ENCODE measurements at regions not wholly inside any gene's neighbourhood (a gene's known extent, or its start where the extent isn't known, plus 50 kb on each side); places are given as distances from the start of the nearest gene placed in this dataset.

DNA sequence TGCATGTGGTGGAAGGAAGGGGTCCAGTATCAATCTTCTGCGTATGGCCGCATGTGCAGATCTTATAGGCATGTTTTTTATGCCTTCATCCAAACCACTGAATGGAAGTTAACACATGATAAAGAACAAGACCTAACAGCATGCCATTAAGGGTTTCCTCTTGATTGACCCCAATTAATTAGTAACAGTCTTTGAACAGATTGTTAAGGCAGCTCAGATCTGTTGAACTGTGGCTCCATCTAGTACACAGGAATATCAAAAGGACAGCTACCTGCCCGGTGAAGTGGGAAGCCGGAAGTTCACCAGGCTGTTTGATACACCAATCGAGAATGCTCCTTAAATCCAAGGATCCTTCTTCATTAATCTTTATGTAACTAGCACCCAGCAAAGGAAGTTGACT lies 159.9 kb upstream of the ADAMTS16 start:
- DNase-seq: no peak

DNA sequence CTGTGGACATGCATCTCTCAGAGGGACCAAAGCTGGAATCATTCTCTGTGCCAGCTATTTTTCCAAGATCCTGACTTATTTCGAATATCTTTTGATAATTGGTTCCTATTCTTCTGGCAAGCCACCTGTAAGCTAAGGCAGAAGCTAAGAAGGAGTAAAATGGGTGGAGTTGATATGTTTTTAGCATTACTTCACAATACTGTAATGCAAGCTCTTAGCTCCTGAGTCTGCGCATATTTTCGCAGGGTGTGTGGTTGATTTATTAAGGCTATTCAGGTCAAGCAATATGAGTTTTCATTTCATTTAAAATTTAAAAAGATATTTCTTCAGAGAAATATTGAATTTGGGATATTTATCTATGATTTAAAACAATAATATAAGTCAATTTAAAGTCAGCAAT lies 158.5 kb upstream of the ADAMTS16 start:
- no peak for DNase-seq

DNA sequence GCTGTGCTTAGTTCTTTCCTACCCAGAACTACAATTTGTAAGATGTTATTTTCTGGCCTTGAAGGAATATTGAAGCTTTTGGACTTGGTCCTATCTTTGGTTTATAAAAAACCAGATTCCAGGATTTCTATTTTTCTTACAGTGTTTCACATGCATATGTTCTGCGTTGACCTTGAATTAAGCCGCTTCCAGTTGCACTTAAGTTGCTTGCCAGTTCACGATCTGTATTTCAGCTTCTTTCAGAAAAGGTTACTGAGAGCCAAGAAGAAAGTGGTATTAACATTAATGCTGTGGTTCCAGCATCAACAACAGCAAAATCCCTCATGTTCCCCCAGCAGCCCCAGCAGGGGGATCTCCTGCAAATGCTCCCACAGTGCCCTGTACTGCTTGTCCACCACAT lies 156.4 kb upstream of the ADAMTS16 start:
- no peak for DNase-seq

DNA sequence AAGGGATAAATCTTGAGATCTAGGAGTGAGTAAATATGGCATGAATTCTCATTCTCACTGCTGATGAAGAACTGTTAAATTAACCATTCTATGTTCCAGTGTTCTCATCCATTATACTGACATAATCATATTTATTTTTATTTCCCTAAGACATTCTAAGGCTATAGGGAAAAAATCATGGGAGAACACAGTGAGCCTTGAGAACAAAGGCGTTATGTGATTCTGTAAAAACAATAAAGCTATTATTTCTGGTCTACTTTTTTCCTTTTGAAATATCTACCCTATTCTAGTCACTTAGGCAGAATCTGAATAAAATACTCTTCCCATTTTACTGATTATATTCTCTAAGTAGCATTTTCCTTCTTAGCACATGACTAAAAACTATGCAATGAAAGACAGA lies 155.7 kb upstream of the ADAMTS16 start:
- DNase-seq: no peak

DNA sequence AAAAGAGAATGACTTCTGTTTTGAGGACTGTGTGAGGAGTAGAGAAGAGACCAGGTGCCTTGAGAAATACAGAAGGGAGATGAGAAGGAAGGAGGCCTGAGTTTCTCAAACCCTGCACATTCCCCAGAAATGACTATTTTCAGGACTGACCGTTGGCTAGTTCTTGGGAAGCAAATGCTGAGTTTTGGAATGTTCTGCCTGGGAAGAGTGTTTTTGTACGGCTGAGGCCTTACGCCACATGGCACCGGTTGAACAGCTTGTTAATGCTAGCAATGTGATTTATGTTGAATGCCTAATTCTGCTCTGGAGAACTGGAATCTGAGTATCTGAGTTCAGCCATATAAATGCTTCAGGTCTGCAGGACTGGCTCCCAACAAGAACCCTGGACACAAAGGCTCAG lies 152.7 kb upstream of the ADAMTS16 start:
- no peak for DNase-seq

DNA sequence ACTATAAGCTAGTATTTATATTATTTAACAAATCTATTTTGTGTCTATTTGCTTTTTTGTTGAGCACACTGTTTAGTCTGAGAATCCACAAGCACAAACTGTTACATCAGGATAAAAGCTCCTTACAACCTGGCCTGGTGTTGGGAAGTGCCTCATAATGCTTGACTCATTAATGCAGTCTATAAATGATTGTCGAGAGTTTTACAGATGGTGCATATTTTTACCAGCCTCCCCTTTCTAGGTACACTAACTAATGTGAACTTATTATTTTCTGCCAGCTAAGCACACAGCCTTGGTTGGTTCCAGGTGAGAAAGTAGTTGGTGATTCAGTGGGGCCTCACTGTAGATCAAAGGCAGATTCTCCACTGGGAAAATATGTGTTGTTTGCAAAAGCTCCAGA lies 151.0 kb upstream of the ADAMTS16 start:
- no peak for DNase-seq

DNA sequence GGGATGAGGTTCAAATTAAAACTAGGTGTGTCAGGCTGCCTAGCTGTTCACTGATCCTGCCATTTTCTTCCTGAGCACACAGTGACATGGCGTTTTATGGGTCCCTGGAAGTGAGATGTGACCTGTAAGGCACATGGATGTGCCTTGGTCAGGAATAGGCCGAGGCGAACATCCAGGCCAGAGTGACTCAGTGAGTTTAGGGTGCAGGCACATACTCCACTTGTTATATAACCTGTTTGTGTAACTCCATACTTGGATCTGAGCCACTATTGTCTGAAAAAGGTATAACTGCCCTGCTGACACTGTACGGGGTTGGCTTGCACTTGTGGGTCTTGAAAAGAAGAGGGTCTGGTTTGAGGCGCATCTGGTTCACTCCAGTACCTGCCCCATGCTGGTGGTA lies 150.1 kb upstream of the ADAMTS16 start:
- DNase-seq: no peak

DNA sequence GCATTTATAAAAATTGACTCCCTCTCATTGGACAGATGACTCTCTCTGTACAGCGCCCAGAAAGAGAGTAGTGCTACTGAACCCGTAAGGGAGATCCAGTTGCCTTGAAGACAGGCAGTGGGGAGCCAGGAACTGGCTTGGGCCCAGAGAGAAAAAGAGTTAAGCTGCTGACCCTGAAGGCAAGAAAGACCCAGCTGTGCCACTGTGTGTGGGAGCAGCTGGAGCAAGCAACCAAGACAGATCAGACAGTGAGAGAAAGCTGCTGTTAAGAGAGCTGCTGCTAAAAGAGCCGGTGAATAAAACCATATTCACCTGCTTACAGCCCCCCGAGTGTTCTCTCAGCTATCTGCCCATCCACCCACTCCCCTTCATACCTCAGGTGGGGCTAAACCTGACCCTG lies 149.7 kb upstream of the ADAMTS16 start:
- DNase-seq: no peak

DNA sequence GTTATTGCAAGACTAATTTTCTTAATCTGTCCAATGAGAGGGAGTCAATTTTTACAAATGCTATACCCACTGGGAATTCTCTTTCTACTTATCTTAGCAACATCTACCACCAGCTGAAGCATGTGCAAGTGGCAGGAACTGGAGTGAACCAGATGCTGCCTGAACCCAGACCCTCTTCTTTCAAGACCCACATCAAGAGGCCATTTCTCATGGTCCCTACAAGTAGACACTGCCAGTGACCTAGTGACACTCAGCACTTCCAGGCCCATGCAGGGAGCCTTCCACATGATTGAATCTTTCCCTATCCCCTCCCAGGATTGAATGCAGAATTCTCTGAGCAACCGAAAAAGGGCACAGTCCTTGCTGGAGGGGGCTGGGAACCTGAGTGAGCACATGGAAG lies 148.2 kb upstream of the ADAMTS16 start:
- DNase-seq: no peak

DNA sequence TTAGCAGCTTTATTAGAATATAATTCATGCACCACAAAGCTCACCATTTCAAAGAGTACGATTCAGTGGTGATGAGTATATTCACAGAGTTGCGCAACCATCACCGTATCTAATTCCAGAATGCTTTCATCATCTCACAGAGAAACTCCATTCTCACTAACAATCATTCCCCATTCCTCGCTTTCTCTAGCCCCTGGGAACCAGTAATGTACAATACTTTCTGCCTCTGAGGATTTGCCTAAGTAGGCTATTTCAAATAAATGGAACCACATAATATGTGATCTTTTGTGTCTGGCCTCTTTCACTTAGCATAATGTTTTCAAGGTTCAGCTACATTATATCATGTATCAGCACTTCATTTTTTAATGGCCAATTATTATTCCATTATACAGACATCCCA lies 145.1 kb upstream of the ADAMTS16 start:
- DNase-seq: no peak

DNA sequence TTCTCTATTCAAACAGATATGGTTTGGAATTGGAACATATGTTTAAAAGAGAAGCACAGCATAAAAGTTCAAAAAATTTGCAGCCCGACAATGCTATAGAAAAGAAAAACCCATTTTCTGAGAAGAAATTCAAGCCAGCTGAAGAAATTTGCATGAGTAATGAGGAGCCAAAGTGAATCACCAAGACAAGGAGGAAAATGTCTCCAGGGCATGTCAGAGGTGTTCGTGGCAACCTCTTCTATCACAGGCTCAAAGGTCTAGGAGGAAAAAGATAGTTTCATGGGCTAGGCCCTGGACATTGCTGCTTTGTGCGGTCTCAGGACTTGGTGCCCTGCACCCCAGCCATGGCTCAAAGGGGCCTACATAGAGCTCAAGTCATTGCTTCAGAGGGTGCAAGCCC lies 134.8 kb upstream of the ADAMTS16 start:
- DNase-seq: no peak

DNA sequence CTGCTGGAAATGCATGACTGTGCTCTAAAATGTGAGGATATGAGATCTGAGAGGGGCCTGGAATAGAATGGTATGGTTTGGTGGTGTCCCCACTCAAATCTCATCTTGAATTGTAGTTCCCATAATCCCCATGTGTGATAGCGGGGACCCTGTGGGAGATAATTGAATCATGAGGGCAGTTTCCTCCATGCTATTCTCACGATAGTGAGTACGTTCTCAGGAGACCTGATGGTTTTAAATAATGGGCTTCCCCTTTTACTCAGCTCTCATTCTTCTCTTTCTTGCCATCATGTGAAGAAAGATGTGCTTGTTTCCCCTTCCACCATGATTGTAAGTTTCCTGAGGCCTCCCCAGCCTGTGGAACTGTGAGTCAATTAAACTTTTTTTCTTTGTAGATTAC lies 133.6 kb upstream of the ADAMTS16 start:
- DNase-seq: no peak

DNA sequence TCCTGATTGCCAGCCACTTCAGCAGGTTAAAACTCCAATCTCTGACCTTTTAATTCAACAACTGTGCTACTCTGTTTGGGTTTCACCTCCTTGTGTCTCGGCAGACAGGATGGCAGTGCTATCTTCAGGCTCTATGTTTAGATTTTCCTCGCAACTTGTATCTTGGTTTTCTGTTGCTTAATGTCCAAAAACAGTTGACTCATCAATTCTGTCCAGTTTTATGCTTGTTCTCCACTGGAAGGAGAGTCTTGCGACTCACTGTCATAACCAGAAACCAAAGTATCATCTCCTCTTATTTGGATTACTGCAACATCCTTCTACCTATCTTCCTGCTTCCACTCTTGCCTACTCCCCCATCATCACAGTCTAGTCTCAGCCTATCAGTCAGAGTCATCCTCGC lies 130.9 kb upstream of the ADAMTS16 start:
- no peak for DNase-seq

DNA sequence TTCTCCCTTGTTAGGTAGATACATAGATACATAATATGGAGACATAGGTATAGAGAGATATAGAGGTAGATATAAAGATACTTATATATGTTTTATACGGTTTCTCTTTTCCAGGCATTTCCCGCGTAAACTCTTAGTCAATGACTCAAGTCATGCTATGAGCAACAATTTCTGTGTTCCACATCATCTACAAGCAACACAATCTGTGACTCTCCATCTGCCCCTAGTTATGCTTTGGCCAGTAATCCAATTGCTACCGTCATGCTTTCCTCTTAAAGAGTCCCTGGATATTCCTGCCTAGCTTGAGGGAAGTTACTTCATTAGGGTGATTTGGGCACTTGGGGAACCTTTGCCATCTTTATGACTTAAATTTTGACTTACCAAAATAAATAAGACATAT lies 129.0 kb upstream of the ADAMTS16 start:
- no peak for DNase-seq

DNA sequence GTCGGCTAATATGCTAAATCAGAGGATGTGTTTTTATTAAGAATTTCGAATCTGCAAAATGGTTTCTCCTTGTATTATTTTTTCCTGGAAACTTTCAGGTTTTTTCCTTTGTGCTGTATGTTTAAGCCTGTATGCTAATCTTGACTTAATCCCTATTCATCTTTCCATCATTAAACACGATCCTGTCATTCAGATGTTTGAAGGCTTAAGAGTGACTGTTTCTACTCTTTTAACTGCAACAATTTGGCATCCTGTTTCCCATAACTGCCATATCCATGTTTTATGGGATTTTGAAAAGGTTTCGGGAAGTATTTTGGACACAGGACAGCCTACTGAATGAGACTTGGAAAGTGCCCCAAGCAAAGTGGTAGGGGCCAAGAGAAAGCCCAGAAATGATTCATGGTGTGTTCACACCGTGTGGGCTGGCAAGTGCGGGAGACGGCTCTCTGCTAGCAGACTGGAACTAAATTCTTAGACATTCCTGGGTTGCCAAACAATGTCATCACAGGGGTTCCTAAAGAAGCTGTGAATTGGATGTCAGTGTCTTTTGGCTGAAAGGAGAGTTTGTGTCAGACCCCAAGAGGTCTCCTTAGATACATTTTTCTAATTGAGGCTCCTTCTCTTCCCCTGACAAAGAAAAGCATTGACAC lies 125.4 kb upstream of the ADAMTS16 start:
- DNase-seq: no peak

DNA sequence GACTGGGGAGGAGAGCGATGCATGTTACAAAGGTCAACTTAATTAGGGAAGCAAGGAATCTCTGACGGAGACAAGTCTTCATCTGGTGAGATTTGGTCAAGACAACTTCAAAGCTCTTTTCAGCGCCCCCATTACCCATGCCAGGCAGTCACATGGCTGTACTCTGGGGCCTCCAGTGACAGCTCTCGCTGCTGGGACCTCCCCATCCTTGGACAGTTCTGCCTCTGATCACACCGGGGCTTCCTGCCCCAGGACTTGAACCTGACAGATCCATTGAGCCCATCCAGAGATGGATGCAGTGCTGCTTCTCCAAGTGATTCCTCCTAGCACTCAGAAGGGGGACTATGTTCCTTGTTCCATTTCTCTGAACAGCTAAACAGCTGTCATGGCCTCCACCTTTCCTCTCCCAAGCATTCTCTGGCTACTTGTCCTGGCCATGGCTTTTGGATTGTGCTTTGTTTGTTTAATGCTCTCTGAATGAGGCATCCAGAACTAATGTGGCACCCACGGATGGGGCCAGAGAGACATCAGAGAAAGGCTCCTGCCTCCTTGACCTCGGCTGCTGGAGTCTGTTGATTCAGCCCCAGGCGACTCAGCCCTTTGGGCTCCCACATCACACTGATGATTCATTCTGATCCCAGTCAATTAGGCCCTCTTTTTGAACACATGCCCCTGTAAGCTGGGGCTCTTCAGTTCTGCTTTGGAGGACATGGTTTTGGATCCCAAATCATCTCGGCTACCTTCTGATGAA lies 122.1 kb upstream of the ADAMTS16 start:
- DNase-seq: no peak

DNA sequence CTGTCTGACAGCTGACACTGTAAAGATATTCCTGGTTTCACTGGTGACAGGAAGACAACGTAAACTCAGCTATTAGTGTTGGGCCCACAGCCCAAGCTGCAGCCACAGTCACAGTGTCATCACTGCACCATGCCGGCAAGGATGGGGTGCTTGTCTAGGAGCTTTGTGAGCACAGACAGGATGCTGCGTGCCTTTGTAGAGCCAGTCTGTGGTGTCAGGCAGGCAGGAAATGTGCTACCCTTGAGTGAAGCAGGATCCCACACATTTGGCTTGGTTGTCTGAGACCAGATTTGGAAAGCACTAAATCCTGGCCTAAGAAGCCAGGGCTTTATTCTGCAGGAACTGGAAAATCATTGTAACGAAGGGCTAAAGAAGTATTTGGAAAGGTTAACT lies 121.6 kb upstream of the ADAMTS16 start:
- DNase-seq: no peak

DNA sequence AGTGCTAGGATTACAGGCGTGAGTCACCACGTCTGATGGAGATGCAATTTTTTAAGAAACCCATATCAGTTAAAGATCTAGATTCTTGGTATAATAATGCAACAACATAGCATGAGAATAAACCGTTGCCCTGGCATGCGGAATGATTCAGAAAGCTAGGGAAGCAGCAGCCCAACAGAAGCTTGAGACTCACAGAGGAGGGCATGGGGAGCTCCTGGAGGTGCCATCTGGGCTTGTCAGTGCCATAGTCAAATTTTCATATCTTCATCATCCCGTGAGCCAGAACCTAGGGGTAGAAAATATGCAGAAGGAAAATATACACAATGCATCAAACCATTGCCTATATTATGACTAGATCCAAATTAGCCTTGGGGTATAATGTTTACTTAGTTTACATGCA lies 118.7 kb upstream of the ADAMTS16 start:
- DNase-seq: no peak

DNA sequence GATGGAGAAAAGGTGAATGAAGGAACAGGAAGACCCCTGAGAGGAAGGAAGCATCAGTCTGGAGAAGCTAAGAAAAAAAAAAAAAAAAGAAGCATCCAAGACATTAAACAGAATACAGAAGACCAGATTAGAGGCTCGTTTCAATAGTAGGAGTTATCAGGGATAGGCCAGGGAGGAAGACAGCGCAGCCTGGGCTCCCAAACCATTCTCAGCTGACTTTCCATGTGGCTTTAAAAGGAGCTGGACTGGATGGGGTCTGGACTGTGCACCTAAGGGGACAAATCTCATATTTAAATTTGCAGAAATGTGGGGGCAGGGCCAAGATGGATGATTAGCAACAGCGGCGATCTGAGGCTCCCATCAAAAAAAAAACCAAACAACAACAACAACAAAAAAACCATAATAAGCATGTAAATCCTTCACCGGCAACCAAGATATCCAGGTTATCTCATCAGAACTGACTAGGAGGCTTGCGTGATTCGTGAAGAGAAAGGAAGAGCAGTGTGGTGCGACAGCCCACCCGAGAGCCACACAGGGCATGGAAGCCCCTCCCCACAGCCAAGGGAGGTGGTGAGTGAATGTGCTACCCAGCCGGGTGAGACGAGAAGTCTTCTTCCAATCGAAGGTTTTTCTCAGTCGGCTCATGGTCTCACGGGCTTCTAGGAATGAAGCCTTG lies 114.9 kb upstream of the ADAMTS16 start:
- no peak for DNase-seq

DNA sequence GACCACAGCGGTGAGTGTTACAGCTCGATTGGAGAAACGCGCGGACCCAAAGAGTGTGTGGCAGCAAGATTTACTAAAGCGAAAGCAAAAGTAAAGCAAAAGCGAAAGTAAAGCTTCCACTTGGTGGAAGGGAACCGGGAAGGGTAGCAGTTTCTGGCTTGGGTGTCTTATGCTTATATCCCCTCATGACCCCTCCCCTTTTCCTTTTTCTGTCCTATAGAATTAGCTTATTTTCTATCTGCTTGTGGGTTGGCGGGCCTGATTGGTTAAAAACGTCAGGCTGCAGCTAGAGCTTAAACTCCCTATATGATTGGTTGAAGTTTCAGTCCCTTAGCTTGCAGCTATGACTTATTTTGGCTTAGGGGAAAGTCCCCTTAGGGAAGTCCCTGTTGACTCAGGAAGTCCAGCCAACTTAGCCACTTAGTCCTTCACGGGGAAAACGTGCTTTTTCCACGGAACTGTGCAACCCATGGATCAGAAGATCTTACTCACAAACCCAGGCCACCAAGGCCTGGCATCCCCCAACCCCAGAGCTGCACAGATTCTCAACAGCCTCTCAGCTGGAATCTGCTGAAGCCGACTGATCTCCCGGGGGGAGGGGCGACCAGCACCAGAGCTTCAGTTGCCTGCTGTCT lies 114.2 kb upstream of the ADAMTS16 start:
- DNase-seq: no peak

DNA sequence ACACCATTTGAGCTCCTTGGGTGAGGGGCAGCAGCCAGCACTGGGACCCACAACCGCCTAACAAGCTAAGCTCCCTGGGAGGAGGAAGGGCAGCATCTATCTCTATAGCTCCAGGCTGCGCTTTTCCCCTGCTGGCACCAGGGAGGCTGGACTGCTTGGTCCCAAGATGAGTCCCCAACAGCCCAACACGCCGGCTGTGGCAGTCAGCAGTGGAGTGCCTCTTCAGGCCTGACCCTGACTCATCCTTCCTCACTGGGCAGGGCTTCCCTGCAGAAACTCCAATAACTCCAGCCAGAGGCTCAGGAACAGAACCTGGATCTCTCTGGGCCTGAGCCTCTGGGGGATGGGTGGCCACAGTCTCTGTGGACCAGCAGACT lies 113.7 kb upstream of the ADAMTS16 start:
- DNase-seq: no peak

DNA sequence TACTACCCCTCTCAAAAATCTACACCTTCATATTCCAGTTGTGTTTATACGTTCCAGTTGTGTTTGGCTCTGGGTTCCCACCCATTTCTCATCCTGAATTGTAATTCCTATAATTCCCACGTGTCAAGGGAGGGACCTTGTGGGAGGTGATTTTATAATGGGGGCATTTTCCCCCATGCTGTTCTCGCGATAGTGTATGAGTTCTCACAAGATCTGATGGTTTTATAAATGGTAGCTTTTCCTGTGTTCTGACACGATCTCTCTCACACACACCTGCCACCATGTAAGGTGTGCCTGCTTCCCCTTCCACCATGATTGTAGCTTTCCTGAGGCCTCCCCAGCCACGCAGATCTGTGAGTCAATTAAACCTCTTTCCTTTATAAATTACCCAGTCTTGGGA lies 108.5 kb upstream of the ADAMTS16 start:
- DNase-seq: no peak

DNA sequence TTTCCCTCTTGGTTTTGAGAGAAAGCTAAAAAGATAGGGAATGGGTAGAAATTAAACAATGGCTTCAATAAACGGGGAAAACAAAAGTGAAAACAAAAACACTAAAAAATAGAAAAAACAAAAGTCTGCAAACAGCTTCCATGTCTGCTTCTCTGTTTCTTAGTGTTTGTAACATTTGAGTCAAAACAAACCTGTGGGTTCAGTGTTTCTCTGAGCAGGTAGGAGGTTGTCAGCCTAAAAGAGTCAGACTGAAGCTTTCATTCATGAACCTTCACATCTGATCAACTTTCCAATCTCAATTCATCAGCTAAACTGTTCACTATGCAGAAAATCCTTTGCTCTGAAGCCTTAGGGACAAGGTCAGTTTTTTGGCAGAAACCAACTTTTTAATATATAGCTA lies 102.5 kb upstream of the ADAMTS16 start:
- DNase-seq: no peak

DNA sequence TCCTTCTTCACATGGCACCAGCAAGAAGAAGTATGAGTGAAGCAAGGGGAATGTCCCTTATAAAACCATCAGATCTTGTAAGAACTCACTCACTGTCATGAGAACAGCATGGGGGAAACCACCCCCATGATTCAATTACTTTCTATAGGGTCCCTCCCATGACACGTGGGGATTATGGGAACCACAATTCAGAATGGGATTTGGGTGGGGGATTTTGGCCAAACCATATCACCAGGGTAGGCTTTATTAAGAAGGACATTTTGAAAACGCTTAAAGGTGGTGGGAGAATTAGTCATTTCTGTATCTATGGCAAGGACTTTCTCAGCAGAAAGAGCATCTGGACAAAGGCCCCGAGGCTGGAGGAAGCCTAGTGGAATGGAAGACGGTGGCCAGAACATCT lies 100.2 kb upstream of the ADAMTS16 start:
- no peak for DNase-seq
